Cardiac muscle cell (in vitro differentiated cells and primary cell): ENCODE measurements at regions not wholly inside any gene's neighbourhood (a gene's known extent, or its start where the extent isn't known, plus 50 kb on each side); places are given as distances from the start of the nearest gene placed in this dataset.

Experiments used
- DNase-seq, 2 donors: peaks; one replicate each; pipeline versions ENCODE4 v3.0.0 to v3.0.0-alpha.2; 2010 to 2017; ENCODE audit warnings: low read depth in 1 of 2, low spot score in 1 of 2
- H3K27ac ChIP-seq: fragments of 200-600 bp; sonication (generic); 2 replicates; pipeline ENCODE4 v1.5.1; 2016
- H3K27me3 ChIP-seq: fragments of 200-600 bp; sonication (generic); 2 replicates; pipeline ENCODE4 v1.6.0; 2016; ENCODE audit warnings: control low read depth
- H3K36me3 ChIP-seq: fragments of 200-600 bp; sonication (generic); 2 replicates; pipeline ENCODE4 v1.5.1; 2016; ENCODE audit warnings: control low read depth
- H3K4me1 ChIP-seq: fragments of 200-600 bp; sonication (generic); 2 replicates; pipeline ENCODE4 v1.8.1; 2017; ENCODE audit warnings: low read depth, mild to moderate bottlenecking, mixed run types
- H3K4me3 ChIP-seq: fragments of 200-600 bp; sonication (generic); 2 replicates; pipeline ENCODE4 v1.5.1; 2016; ENCODE audit warnings: mild to moderate bottlenecking
- H3K9me3 ChIP-seq: fragments of 200-600 bp; sonication (generic); 2 replicates; pipeline ENCODE4 v1.5.1; 2017; ENCODE audit warnings: low read depth, mild to moderate bottlenecking, control low read depth
- TF ChIP-seq, protein P1 (sequence below): IDR thresholded peaks from 2 replicates; pipeline ENCODE4 v1.5.1; 2012; ENCODE audit warnings: low read depth, mild to moderate bottlenecking, low read length

- H3K36me3 ChIP-seq, result no peaks in the 10 kb centered on the region
- H3K4me1 ChIP-seq, result no peaks in the 10 kb centered on the region
- H3K4me3 ChIP-seq, result no peak overlapping the region
- no peak overlapping the region for H3K27ac ChIP-seq
- no peaks in the 10 kb centered on the region for H3K27me3 ChIP-seq
- TF ChIP-seq, protein P1, sequence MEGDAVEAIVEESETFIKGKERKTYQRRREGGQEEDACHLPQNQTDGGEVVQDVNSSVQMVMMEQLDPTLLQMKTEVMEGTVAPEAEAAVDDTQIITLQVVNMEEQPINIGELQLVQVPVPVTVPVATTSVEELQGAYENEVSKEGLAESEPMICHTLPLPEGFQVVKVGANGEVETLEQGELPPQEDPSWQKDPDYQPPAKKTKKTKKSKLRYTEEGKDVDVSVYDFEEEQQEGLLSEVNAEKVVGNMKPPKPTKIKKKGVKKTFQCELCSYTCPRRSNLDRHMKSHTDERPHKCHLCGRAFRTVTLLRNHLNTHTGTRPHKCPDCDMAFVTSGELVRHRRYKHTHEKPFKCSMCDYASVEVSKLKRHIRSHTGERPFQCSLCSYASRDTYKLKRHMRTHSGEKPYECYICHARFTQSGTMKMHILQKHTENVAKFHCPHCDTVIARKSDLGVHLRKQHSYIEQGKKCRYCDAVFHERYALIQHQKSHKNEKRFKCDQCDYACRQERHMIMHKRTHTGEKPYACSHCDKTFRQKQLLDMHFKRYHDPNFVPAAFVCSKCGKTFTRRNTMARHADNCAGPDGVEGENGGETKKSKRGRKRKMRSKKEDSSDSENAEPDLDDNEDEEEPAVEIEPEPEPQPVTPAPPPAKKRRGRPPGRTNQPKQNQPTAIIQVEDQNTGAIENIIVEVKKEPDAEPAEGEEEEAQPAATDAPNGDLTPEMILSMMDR, result no peak
- no peaks in the 10 kb centered on the region for H3K9me3 ChIP-seq
- DNase-seq, result no peak
Observed at GRCh38 chr5:4250254-4250653, 654.6 kb downstream of the IRX1 start.

- Histone ChIP-seq H3K27ac (no peak overlapping the region), H3K4me1 (no peaks in the 10 kb centered on the region), H3K27me3 (no peaks in the 10 kb centered on the region), H3K36me3 (no peaks in the 10 kb centered on the region), H3K4me3 (no peak overlapping the region), H3K9me3 (no peaks in the 10 kb centered on the region)
- TF ChIP-seq, protein P1, result no peak
- DNase-seq, result no peak
Observed at GRCh38 chr5:4252385-4252784, 656.8 kb downstream of the IRX1 start.

DNA sequence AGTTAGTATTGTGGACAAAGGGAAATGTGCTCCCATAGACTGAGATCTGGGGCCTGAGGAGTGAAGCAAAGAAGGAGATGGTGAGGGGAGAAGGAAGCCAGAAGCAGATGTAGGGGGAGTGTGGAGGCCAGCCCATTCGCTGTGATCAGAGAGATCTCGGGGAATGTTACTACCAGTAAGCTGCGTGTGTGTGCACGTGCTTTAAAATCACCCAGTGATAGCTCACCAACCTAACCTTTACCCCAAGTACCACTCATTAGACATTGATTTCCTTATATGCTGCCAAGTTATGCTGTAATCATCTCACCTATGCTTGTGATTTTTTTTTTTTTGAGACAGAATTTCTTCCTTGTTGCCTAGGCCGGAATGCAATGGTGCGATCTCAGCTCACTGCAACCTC lies 659.1 kb downstream of the IRX1 start:
- no peaks in the 10 kb centered on the region for H3K9me3 ChIP-seq

GRCh38 chr5:4255441-4255840 lies 659.8 kb downstream of the IRX1 start:
- Histone ChIP-seq H3K36me3 (no peaks in the 10 kb centered on the region), H3K27me3 (no peaks in the 10 kb centered on the region), H3K9me3 (no peaks in the 10 kb centered on the region), H3K27ac (no peak overlapping the region), H3K4me3 (no peak overlapping the region), H3K4me1 (no peaks in the 10 kb centered on the region)
- TF ChIP-seq, protein P1, result no peak
- no peak for DNase-seq

More for the DNA sequence above, 659.1 kb downstream of the IRX1 start:
- TF ChIP-seq, protein P1, result no peak
- no peak overlapping the region for H3K4me3 ChIP-seq
- H3K27ac ChIP-seq, result no peak overlapping the region
- H3K4me1 ChIP-seq, result no peaks in the 10 kb centered on the region
- no peaks in the 10 kb centered on the region for H3K36me3 ChIP-seq
- no peaks in the 10 kb centered on the region for H3K27me3 ChIP-seq
- no peak for DNase-seq

DNA sequence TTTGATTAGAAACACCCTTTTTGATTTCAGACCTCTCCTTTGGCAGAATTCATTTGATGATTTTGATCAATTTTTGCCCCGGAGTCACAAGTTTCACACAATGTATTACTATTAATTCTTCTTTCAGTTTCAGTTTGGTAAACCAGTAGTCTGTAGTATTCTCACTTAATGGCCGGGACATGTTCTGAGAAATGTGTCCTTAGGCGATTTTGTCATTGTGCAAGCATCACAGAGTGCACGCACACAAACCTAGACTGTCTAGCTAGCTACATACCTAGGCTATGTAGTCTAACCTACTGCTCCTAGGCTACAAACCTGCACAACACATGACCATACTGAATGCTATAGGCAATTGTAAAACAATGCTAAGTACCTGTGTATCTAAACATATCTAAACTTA lies 662.5 kb downstream of the IRX1 start:
- no peak overlapping the region for H3K27ac ChIP-seq

More for the DNA sequence above, 662.5 kb downstream of the IRX1 start:
- H3K27me3 ChIP-seq, result no peaks in the 10 kb centered on the region
- no peaks in the 10 kb centered on the region for H3K4me1 ChIP-seq
- DNase-seq, result no peak
- TF ChIP-seq, protein P1, result no peak
- no peak overlapping the region for H3K4me3 ChIP-seq
- no peaks in the 10 kb centered on the region for H3K9me3 ChIP-seq
- H3K36me3 ChIP-seq, result no peaks in the 10 kb centered on the region
